IMR-90 (cell line): ENCODE measurements at regions not wholly inside any gene's neighbourhood (a gene's known extent, or its start where the extent isn't known, plus 50 kb on each side); places are given as distances from the start of the nearest gene placed in this dataset.

Experiments
- ATAC-seq: fragments of 200-7000 bp; cut with Tn5 transposase; 2 replicates; pipeline ENCODE4 v1.9.1; 2020; ENCODE audit warnings: low read depth, mild to moderate bottlenecking, moderate library complexity
- BruUV-seq: library from RNA; stranded (reverse); fragments of 400-500 nt; replicated peaks from 2 replicates; lab custom pipeline; 2021; lab: Mats Ljungman, UMichigan
- CTCF ChIA-PET: fragments of 300-600 bp; formaldehyde crosslinking; extraction: SDS; loops from one replicate; lab custom pipeline; 2021; ENCODE audit warnings: antibody characterized with exemption; lab: Yijun Ruan, JAX
- POLR2A ChIA-PET: fragments of 300-600 bp; sonication (Branson Sonifier 250); formaldehyde crosslinking; loops from one replicate; lab custom pipeline; 2022; ENCODE audit warnings: antibody characterized with exemption; ENCODE audit not compliant: unreplicated experiment; lab: Charles Lee
- DNase-seq: peaks from one replicate; pipeline ENCODE4 v3.0.0; 2013
- H2AFZ ChIP-seq: replicated peaks from 2 replicates; pipeline ENCODE3; 2013; ENCODE audit warnings: low read length, mild to moderate bottlenecking; ENCODE audit not compliant: poor library complexity
- H2AK5ac ChIP-seq: 2 replicates; pipeline ENCODE4 v1.6.1; 2013; ENCODE audit warnings: low read depth, low read length, inconsistent platforms
- H2AK9ac ChIP-seq: replicated peaks from 2 replicates; pipeline ENCODE3; 2013; ENCODE audit warnings: mild to moderate bottlenecking, low read depth, low read length, moderate library complexity; ENCODE audit not compliant: poor library complexity
- H2BK120ac ChIP-seq: 2 replicates; pipeline ENCODE4 v1.6.1; 2013; ENCODE audit warnings: low read depth, low read length, inconsistent platforms
- H2BK15ac ChIP-seq: 3 replicates; pipeline ENCODE4 v1.6.1; 2013; ENCODE audit warnings: low read depth, low read length, inconsistent platforms
- H2BK20ac ChIP-seq: 2 replicates; pipeline ENCODE4 v1.6.1; 2013; ENCODE audit warnings: low read depth, mild to moderate bottlenecking, inconsistent platforms, low read length, moderate library complexity
- H2BK5ac ChIP-seq: 2 replicates; pipeline ENCODE4 v1.6.1; 2013; ENCODE audit warnings: mild to moderate bottlenecking, low read depth, low read length, inconsistent platforms; ENCODE audit not compliant: poor library complexity, severe bottlenecking
- H3K14ac ChIP-seq: replicated peaks from 2 replicates; pipeline ENCODE4 v1.6.1; 2013; ENCODE audit warnings: low read depth, low read length, inconsistent platforms
- H3K18ac ChIP-seq: 2 replicates; pipeline ENCODE4 v1.6.1; 2013; ENCODE audit warnings: low read depth, low read length, control low read depth
- H3K23ac ChIP-seq: 2 replicates; pipeline ENCODE4 v1.6.1; 2013; ENCODE audit warnings: low read depth, low read length, inconsistent platforms
- H3K27ac ChIP-seq: 2 replicates; pipeline ENCODE4 v1.5.1; 2013; ENCODE audit warnings: mild to moderate bottlenecking, control low read depth, low read length; ENCODE audit not compliant: insufficient read depth
- H3K27me3 ChIP-seq: 2 replicates; pipeline ENCODE4 v1.6.1; 2013; ENCODE audit warnings: low read length; ENCODE audit not compliant: control insufficient read depth, insufficient read depth
- H3K36me3 ChIP-seq: 2 replicates; pipeline ENCODE4 v1.6.1; 2013; ENCODE audit warnings: low read length, mixed read lengths; ENCODE audit not compliant: control insufficient read depth, insufficient read depth
- H3K4ac ChIP-seq: 2 replicates; pipeline ENCODE4 v1.6.1; 2013; ENCODE audit warnings: low read depth, low read length, inconsistent platforms
- H3K4me1 ChIP-seq: 2 replicates; pipeline ENCODE4 v1.6.1; 2013; ENCODE audit warnings: low read length, mixed read lengths; ENCODE audit not compliant: control insufficient read depth, insufficient read depth
- H3K4me2 ChIP-seq: 2 replicates; pipeline ENCODE4 v1.6.1; 2013; ENCODE audit warnings: low read depth, mild to moderate bottlenecking, control low read depth, low read length, moderate library complexity
- H3K4me3 ChIP-seq: 2 replicates; pipeline ENCODE4 v1.5.1; 2013; ENCODE audit warnings: low read depth, mild to moderate bottlenecking, control low read depth, low read length, moderate library complexity; ENCODE audit not compliant: insufficient read depth
- H3K56ac ChIP-seq: 2 replicates; pipeline ENCODE4 v1.6.1; 2013; ENCODE audit warnings: low read length, inconsistent platforms; ENCODE audit not compliant: insufficient read depth; ENCODE audit errors: extremely low read depth
- H3K79me1 ChIP-seq, 2 experiments: 2 replicates each; pipeline ENCODE4 v1.6.1; 2013; ENCODE audit warnings: low read length in 2 of 2, inconsistent platforms in 1 of 2, low read depth in 1 of 2
- H3K9ac ChIP-seq: 2 replicates; pipeline ENCODE4 v1.6.1; 2013; ENCODE audit warnings: low read depth, low read length, control low read depth
- H3K9me1 ChIP-seq: 2 replicates; pipeline ENCODE4 v1.6.1; 2013; ENCODE audit warnings: low read length, inconsistent platforms; ENCODE audit not compliant: insufficient read depth
- H3K9me3 ChIP-seq: 2 replicates; pipeline ENCODE4 v1.6.1; 2013; ENCODE audit warnings: low read length; ENCODE audit not compliant: control insufficient read depth, insufficient read depth
- H4K20me1 ChIP-seq: 2 replicates; pipeline ENCODE4 v1.6.1; 2013; ENCODE audit warnings: low read length, inconsistent platforms; ENCODE audit not compliant: insufficient read depth
- H4K5ac ChIP-seq: 2 replicates; pipeline ENCODE4 v1.6.1; 2013; ENCODE audit warnings: mild to moderate bottlenecking, low read depth, low read length, control low read depth
- H4K8ac ChIP-seq, 2 experiments: 2 replicates each; pipeline ENCODE4 v1.6.1; 2013; ENCODE audit warnings: low read depth in 2 of 2, low read length in 2 of 2, control low read depth in 1 of 2, inconsistent platforms in 1 of 2
- H4K91ac ChIP-seq: 2 replicates; pipeline ENCODE4 v1.6.1; 2013; ENCODE audit warnings: low read depth, low read length, inconsistent platforms; ENCODE audit not compliant: insufficient read depth
- CEBPB ChIP-seq: IDR thresholded peaks from 2 replicates; pipeline ENCODE4 v1.6.1; 2012; ENCODE audit warnings: low read depth, low read length, improper control_type of control experiment
- RCOR1 ChIP-seq: IDR thresholded peaks from 2 replicates; pipeline ENCODE4 v1.6.1; 2012; ENCODE audit warnings: mild to moderate bottlenecking, low read length, improper control_type of control experiment; ENCODE audit not compliant: insufficient replicate concordance
- WGBS, 2 experiments: methylation state at CpG; one replicate each; pipeline versions ENCODE4 v1.1.5 to v1.1.7; 2013; ENCODE audit warnings: missing lambda C conversion rate in 2 of 2; ENCODE audit not compliant: insufficient read length in 1 of 2; ENCODE audit errors: extremely low coverage in 2 of 2; 5-methylcytosine and 5-hydroxymethylcytosine counted together
- dilution Hi-C: fragments of 300-500 bp; cut with HindIII; formaldehyde crosslinking; loops from one replicate; pipeline ENCODE4 v1.14.3; 2018; ENCODE audit warnings: low sequenced_read_pairs; ENCODE audit not compliant: unreplicated experiment
- in situ Hi-C: fragments of 300-500 bp; cut with MboI; formaldehyde crosslinking; loops from 3 replicates; pipeline ENCODE4 v1.14.3; 2019; ENCODE audit warnings: low sequenced_read_pairs, inconsistent platforms, mixed read lengths
- intact Hi-C: fragments of 100-400 bp; cut with micrococcal nuclease; formaldehyde crosslinking; loops from 2 replicates; pipeline ENCODE4 v1.10.0; 2022

- no peak overlapping the region for H3K4ac ChIP-seq
- no peak overlapping the region for H4K8ac ChIP-seq
- CTCF ChIA-PET = interaction anchor here (1.4 kb wide), 1 partner anchor 504 kb away, joined by 3 read pairs; no protein-coding TSS in a partner anchor
- no peak overlapping the region for H3K56ac ChIP-seq
- no peak for ATAC-seq
- H2AK9ac ChIP-seq = no peak overlapping the region
- H3K79me1 ChIP-seq = no peaks in the 10 kb centered on the region
- no peaks in the 10 kb centered on the region for H3K9me1 ChIP-seq
- H3K4me2 ChIP-seq = no peak overlapping the region
- DNase-seq = no peak
- peaks cover 2% of the 10 kb centered on the region for H3K27me3 ChIP-seq
- no peak overlapping the region for H3K27ac ChIP-seq
- BruUV-seq = no TSS peak
- dilution Hi-C loops (no loop called here), in situ Hi-C loops (loop anchor here (25.0 kb wide), 1 partner anchor 479 kb away; the partner anchor contains the start of gene ZSWIM6), intact Hi-C loops (loop anchor here (2.0 to 10.0 kb wide), 5 partner anchors 159 to 857 kb away; partner anchors contain the start of gene SMIM15)
- no peak overlapping the region for H4K91ac ChIP-seq
- H2BK120ac ChIP-seq = no peak overlapping the region
- no peaks in the 10 kb centered on the region for H4K20me1 ChIP-seq
- no peak overlapping the region for H2AK5ac ChIP-seq
- H3K4me3 ChIP-seq = no peak overlapping the region
- no peaks in the 10 kb centered on the region for H3K9me3 ChIP-seq
- no peak overlapping the region for H3K14ac ChIP-seq
- no peak overlapping the region for H2AFZ ChIP-seq
- POLR2A ChIA-PET = no interaction called here
- H2BK5ac ChIP-seq = no peak overlapping the region
- no peaks in the 10 kb centered on the region for H3K4me1 ChIP-seq
- H3K36me3 ChIP-seq = no peaks in the 10 kb centered on the region
- no peak overlapping the region for H3K23ac ChIP-seq
- H3K18ac ChIP-seq = no peak overlapping the region
- H3K9ac ChIP-seq = no peak overlapping the region
- WGBS, 2 experiments = no CpG with 5 or more reads among the region's 9 CpGs
- no peak for TF ChIP-seq CEBPB
- TF ChIP-seq RCOR1 = no peak
- no peak overlapping the region for H2BK20ac ChIP-seq
- H2BK15ac ChIP-seq = no peak overlapping the region
- H4K5ac ChIP-seq = no peak overlapping the region
Observed at GRCh38 chr5:61816146-61816545, 484.1 kb downstream of the ZSWIM6 start.
